Hepatocyte (in vitro differentiated cells): ENCODE measurements at regions not wholly inside any gene's neighbourhood (a gene's known extent, or its start where the extent isn't known, plus 50 kb on each side); places are given as distances from the start of the nearest gene placed in this dataset.

Source experiments
- EZH2 ChIP-seq: fragments of 200-600 bp; sonication (generic); IDR thresholded peaks from 2 replicates; pipeline ENCODE4 v1.6.1; 2016; ENCODE audit warnings: antibody characterized with exemption, mild to moderate bottlenecking, borderline replicate concordance
- TF ChIP-seq, protein P1 (sequence below): fragments of 200-600 bp; sonication (generic); IDR thresholded peaks from 2 replicates; pipeline ENCODE4 v1.5.1; 2016; ENCODE audit warnings: antibody characterized with exemption, mild to moderate bottlenecking; ENCODE audit not compliant: poor library complexity

DNA sequence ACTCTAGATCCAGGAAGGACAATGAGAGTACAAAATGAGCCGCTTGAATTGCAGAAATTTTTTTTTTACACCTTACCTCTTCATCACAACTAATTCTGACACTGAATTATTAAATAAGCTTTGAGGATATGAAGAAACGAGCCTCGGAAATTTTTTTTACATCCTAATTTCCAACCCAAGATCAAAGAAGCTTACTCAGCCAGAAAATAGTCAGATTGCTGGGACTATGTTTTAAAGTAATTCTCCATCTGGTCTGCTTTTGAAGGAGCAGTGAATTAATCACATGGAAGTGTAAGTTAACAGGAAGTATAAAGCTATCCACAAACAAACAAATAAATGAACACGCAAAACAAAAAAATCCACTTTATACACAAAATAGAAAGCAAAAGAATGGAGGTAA is 437.0 kb upstream of the KCNMB2 start:
- TF ChIP-seq EZH2: no peak
- TF ChIP-seq, protein P1, sequence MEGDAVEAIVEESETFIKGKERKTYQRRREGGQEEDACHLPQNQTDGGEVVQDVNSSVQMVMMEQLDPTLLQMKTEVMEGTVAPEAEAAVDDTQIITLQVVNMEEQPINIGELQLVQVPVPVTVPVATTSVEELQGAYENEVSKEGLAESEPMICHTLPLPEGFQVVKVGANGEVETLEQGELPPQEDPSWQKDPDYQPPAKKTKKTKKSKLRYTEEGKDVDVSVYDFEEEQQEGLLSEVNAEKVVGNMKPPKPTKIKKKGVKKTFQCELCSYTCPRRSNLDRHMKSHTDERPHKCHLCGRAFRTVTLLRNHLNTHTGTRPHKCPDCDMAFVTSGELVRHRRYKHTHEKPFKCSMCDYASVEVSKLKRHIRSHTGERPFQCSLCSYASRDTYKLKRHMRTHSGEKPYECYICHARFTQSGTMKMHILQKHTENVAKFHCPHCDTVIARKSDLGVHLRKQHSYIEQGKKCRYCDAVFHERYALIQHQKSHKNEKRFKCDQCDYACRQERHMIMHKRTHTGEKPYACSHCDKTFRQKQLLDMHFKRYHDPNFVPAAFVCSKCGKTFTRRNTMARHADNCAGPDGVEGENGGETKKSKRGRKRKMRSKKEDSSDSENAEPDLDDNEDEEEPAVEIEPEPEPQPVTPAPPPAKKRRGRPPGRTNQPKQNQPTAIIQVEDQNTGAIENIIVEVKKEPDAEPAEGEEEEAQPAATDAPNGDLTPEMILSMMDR: no peak
